Left ventricle myocardium inferior (tissue), 1 donor: ENCODE measurements at regions not wholly inside any gene's neighbourhood (a gene's known extent, or its start where the extent isn't known, plus 50 kb on each side); places are given as distances from the start of the nearest gene placed in this dataset.
"Not testable (repeated sequence)": the region's sequence is repeated elsewhere in the genome, so short reads cannot be mapped to it uniquely, and the experiment has no call there.

Experiments used
- DNase-seq: peaks from one replicate; pipeline ENCODE4 v3.0.0-alpha.2; 2020
- H3K27ac ChIP-seq: fragments of 200-600 bp; replicated peaks from 2 replicates; pipeline ENCODE4 v1.8.0; 2021
- H3K27me3 ChIP-seq: fragments of 200-600 bp; 2 replicates; pipeline ENCODE4 v1.8.0; 2021; ENCODE audit warnings: low read depth
- H3K36me3 ChIP-seq: fragments of 200-600 bp; 2 replicates; pipeline ENCODE4 v1.8.0; 2021
- H3K4me1 ChIP-seq: fragments of 200-600 bp; 2 replicates; pipeline ENCODE4 v1.8.0; 2021
- H3K4me3 ChIP-seq: fragments of 200-600 bp; 2 replicates; pipeline ENCODE4 v1.8.0; 2021; ENCODE audit warnings: mild to moderate bottlenecking, moderate library complexity
- H3K9me3 ChIP-seq: fragments of 200-600 bp; replicated peaks from 2 replicates; pipeline ENCODE4 v1.8.0; 2021
- intact Hi-C: fragments of 100-400 bp; cut with micrococcal nuclease; formaldehyde crosslinking; loops from one replicate; pipeline ENCODE4 v1.11.0; 2022
- TF ChIP-seq, protein P1 (sequence below): fragments of 200-600 bp; IDR thresholded peaks from 2 replicates; pipeline ENCODE4 v1.8.0; 2021; ENCODE audit warnings: antibody characterized with exemption, mild to moderate bottlenecking, borderline replicate concordance
- donor health status: DM: no; HTN: yes; CAD: no; lungs with severe emphysema.

- Histone ChIP-seq H3K4me3 (no peak overlapping the region), H3K27me3 (no peaks in the 10 kb centered on the region), H3K4me1 (no peaks in the 10 kb centered on the region), H3K36me3 (no peaks in the 10 kb centered on the region), H3K27ac (no peak overlapping the region), H3K9me3 (no peaks in the 10 kb centered on the region)
- DNase-seq = no peak
- TF ChIP-seq, protein P1, sequence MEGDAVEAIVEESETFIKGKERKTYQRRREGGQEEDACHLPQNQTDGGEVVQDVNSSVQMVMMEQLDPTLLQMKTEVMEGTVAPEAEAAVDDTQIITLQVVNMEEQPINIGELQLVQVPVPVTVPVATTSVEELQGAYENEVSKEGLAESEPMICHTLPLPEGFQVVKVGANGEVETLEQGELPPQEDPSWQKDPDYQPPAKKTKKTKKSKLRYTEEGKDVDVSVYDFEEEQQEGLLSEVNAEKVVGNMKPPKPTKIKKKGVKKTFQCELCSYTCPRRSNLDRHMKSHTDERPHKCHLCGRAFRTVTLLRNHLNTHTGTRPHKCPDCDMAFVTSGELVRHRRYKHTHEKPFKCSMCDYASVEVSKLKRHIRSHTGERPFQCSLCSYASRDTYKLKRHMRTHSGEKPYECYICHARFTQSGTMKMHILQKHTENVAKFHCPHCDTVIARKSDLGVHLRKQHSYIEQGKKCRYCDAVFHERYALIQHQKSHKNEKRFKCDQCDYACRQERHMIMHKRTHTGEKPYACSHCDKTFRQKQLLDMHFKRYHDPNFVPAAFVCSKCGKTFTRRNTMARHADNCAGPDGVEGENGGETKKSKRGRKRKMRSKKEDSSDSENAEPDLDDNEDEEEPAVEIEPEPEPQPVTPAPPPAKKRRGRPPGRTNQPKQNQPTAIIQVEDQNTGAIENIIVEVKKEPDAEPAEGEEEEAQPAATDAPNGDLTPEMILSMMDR = no peak
- intact Hi-C loops = no loop called here
These were observed 73.8 kb downstream of the RPRM start for GRCh38 chr2:153404792-153405191.

DNA sequence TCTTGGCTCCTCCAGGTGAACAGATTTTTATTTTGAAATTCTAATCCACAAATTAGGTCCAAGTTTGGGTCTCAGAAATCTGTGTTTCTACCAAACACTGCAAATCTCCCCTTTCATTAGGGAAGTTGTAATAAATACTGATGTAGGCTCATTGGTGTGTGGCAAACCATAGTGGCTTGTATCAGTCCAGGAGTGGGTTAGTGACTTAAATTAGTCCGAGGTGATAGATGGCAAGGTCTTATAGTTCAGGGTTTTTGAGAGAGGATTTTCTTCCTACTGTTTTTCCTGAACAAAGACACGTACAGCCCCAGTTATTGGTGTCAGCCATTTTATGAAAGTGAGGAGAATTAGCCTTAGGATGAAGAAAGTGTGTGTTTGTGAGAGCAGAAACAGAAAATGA lies 74.6 kb downstream of the RPRM start:
- Histone ChIP-seq H3K9me3 (no peaks in the 10 kb centered on the region), H3K36me3 (no peaks in the 10 kb centered on the region), H3K27ac (no peak overlapping the region), H3K4me1 (no peaks in the 10 kb centered on the region), H3K27me3 (no peaks in the 10 kb centered on the region), H3K4me3 (no peak overlapping the region)
- intact Hi-C loops = no loop called here
- TF ChIP-seq, protein P1 = no peak
- no peak for DNase-seq

GRCh38 chr2:153403352-153403751 lies 75.2 kb downstream of the RPRM start:
- DNase-seq, H3K9me3 ChIP-seq, H3K27me3 ChIP-seq, H3K36me3 ChIP-seq, H3K27ac ChIP-seq, intact Hi-C loops, H3K4me3 ChIP-seq, H3K4me1 ChIP-seq: not testable (repeated sequence)

DNA sequence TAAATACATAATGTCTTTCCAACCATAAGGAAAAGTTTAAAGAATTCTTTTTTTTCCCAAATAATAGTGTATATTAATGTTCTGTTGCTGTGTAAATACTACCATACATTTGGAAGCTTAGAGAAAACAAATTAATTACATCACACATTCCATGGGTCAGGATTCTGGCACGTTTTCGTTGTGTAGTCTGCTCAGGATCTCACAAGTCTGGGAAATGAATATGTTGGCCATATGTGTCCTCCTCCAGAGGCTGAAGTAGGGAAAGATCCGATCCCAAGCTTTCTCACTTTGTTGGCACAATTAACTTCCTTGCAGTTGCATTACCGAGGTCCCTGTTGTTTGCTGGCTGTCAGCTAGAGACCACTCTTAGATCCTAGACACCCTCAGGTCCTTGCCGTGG lies 83.9 kb downstream of the RPRM start:
- Histone ChIP-seq H3K36me3 (no peaks in the 10 kb centered on the region), H3K27me3 (no peaks in the 10 kb centered on the region), H3K4me3 (no peak overlapping the region), H3K4me1 (no peaks in the 10 kb centered on the region), H3K27ac (no peak overlapping the region), H3K9me3 (peaks cover 45% of the 10 kb centered on the region)
- TF ChIP-seq, protein P1 = no peak
- intact Hi-C loops = no loop called here
- no peak for DNase-seq

DNA sequence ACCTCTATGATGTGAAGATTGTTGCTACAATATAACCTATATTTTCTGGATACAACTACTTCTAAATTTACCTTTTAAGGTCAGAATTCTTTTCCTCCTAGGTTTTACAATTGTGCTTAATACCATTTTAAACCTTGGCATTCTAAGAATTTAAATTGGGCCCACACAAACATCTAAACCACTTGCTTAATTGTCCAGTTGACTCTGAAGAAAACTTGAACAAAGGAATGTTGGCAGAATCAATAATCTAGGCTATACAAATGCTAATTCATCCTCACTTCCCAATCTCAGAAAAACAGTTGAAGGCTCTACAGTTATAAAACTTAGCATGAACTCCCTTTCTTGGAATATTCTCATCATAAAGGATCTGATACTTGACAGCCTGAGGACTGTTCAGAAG lies 84.3 kb downstream of the RPRM start:
- intact Hi-C loops = no loop called here
- no peak for DNase-seq
- H3K36me3 ChIP-seq = no peaks in the 10 kb centered on the region
- peaks cover 45% of the 10 kb centered on the region for H3K9me3 ChIP-seq
- no peak overlapping the region for H3K4me3 ChIP-seq
- TF ChIP-seq, protein P1 = no peak
- no peaks in the 10 kb centered on the region for H3K27me3 ChIP-seq
- H3K4me1 ChIP-seq = no peaks in the 10 kb centered on the region
- no peak overlapping the region for H3K27ac ChIP-seq

GRCh38 chr2:153393518-153393917 lies 85.0 kb downstream of the RPRM start:
- H3K4me1 ChIP-seq = no peaks in the 10 kb centered on the region
- peaks cover 45% of the 10 kb centered on the region for H3K9me3 ChIP-seq
- TF ChIP-seq, protein P1 = no peak
- H3K4me3 ChIP-seq = no peak overlapping the region
- no peak overlapping the region for H3K27ac ChIP-seq
- intact Hi-C loops = no loop called here
- DNase-seq = no peak
- H3K36me3 ChIP-seq = no peaks in the 10 kb centered on the region
- H3K27me3 ChIP-seq = no peaks in the 10 kb centered on the region
